H9 (cell line): ENCODE measurements at regions not wholly inside any gene's neighbourhood (a gene's known extent, or its start where the extent isn't known, plus 50 kb on each side); places are given as distances from the start of the nearest gene placed in this dataset.

Source experiments
- DNase-seq: peaks from one replicate; pipeline ENCODE4 v3.0.0-alpha.2; 2017
- H2AFZ ChIP-seq: one replicate; pipeline ENCODE4 v1.6.1; 2013; ENCODE audit warnings: mild to moderate bottlenecking, low read length, control low read depth, moderate library complexity
- H2AK5ac ChIP-seq: 2 replicates; pipeline ENCODE4 v1.6.1; 2013; ENCODE audit warnings: low read length, control low read depth, mixed read lengths; ENCODE audit not compliant: insufficient read length
- H2BK120ac ChIP-seq: one replicate; pipeline ENCODE4 v1.6.1; 2013; ENCODE audit warnings: low read depth, mild to moderate bottlenecking, low read length, control low read depth, inconsistent platforms; ENCODE audit not compliant: poor library complexity, severe bottlenecking
- H2BK12ac ChIP-seq: 2 replicates; pipeline ENCODE4 v1.6.1; 2013; ENCODE audit warnings: low read length, control low read depth, mixed read lengths, low read depth; ENCODE audit not compliant: insufficient read length
- H2BK15ac ChIP-seq: 2 replicates; pipeline ENCODE4 v1.6.1; 2013; ENCODE audit warnings: low read depth, low read length, control low read depth
- H2BK20ac ChIP-seq: one replicate; pipeline ENCODE4 v1.6.1; 2013; ENCODE audit warnings: low read depth, mild to moderate bottlenecking, low read length, control low read depth, inconsistent platforms; ENCODE audit not compliant: poor library complexity, severe bottlenecking
- H2BK5ac ChIP-seq: 2 replicates; pipeline ENCODE4 v1.6.1; 2013; ENCODE audit warnings: low read length, control low read depth, mixed read lengths; ENCODE audit not compliant: insufficient read length
- H3K14ac ChIP-seq: 2 replicates; pipeline ENCODE4 v1.6.1; 2013; ENCODE audit warnings: low read length, control low read depth; ENCODE audit not compliant: insufficient read depth
- H3K18ac ChIP-seq: 2 replicates; pipeline ENCODE4 v1.6.1; 2013; ENCODE audit warnings: low read depth, mild to moderate bottlenecking, mixed read lengths, low read length, control low read depth; ENCODE audit not compliant: insufficient read length
- H3K23ac ChIP-seq: 2 replicates; pipeline ENCODE4 v1.6.1; 2013; ENCODE audit warnings: low read length, control low read depth, mixed read lengths, low read depth; ENCODE audit not compliant: insufficient read length
- H3K23me2 ChIP-seq: 2 replicates; pipeline ENCODE4 v1.6.1; 2013; ENCODE audit warnings: low read depth, mild to moderate bottlenecking, mixed read lengths, low read length, control low read depth; ENCODE audit not compliant: insufficient read length, poor library complexity, severe bottlenecking
- H3K27ac ChIP-seq: 2 replicates; pipeline ENCODE4 v1.5.1; 2013; ENCODE audit warnings: low read length, control low read depth, mixed read lengths, low read depth; ENCODE audit not compliant: insufficient read length
- H3K27me3 ChIP-seq: 2 replicates; pipeline ENCODE4 v1.6.1; 2013; ENCODE audit warnings: low read length, control low read depth, inconsistent platforms; ENCODE audit not compliant: insufficient read depth
- H3K4ac ChIP-seq: 2 replicates; pipeline ENCODE4 v1.6.1; 2013; ENCODE audit warnings: low read depth, mild to moderate bottlenecking, control low read depth, inconsistent platforms, low read length, moderate library complexity
- H3K4me1 ChIP-seq: 2 replicates; pipeline ENCODE4 v1.6.1; 2013; ENCODE audit warnings: low read length, control low read depth, inconsistent platforms; ENCODE audit not compliant: insufficient read depth
- H3K4me2 ChIP-seq: 2 replicates; pipeline ENCODE4 v1.6.1; 2013; ENCODE audit warnings: low read length, control low read depth, mixed read lengths; ENCODE audit not compliant: insufficient read length, insufficient read depth
- H3K56ac ChIP-seq: 2 replicates; pipeline ENCODE4 v1.6.1; 2013; ENCODE audit warnings: low read depth, mild to moderate bottlenecking, mixed read lengths, low read length, control low read depth; ENCODE audit not compliant: insufficient read length
- H3K79me1 ChIP-seq: 2 replicates; pipeline ENCODE4 v1.6.1; 2013; ENCODE audit warnings: low read depth, mild to moderate bottlenecking, moderate library complexity, low read length, control low read depth, inconsistent platforms; ENCODE audit not compliant: insufficient read depth, poor library complexity, severe bottlenecking
- H3K79me2 ChIP-seq: 2 replicates; pipeline ENCODE4 v1.6.1; 2013; ENCODE audit warnings: low read length, control low read depth, inconsistent platforms; ENCODE audit not compliant: insufficient read depth
- H3K9ac ChIP-seq: 2 replicates; pipeline ENCODE4 v1.6.1; 2013; ENCODE audit warnings: low read length, control low read depth, mixed read lengths; ENCODE audit not compliant: insufficient read length; ENCODE audit errors: extremely low read depth
- H3K9me3 ChIP-seq: one replicate; pipeline ENCODE4 v1.6.1; 2013; ENCODE audit warnings: low read depth, low read length, inconsistent platforms; ENCODE audit not compliant: control insufficient read depth
- H3T11ph ChIP-seq: one replicate; pipeline ENCODE4 v1.6.1; 2013; ENCODE audit warnings: mild to moderate bottlenecking, low read length, control low read depth, inconsistent platforms
- H4K20me1 ChIP-seq: one replicate; pipeline ENCODE4 v1.6.1; 2013; ENCODE audit not compliant: control insufficient read depth, insufficient read length, insufficient read depth
- H4K5ac ChIP-seq: 2 replicates; pipeline ENCODE4 v1.6.1; 2013; ENCODE audit warnings: low read depth, mild to moderate bottlenecking, mixed read lengths, low read length, control low read depth; ENCODE audit not compliant: insufficient read length
- H4K8ac ChIP-seq: replicated peaks from 2 replicates; pipeline ENCODE4 v1.6.1; 2013; ENCODE audit warnings: low read length, control low read depth, mixed read lengths, low read depth; ENCODE audit not compliant: insufficient read length
- H4K91ac ChIP-seq: 2 replicates; pipeline ENCODE4 v1.6.1; 2013; ENCODE audit warnings: low read depth, mild to moderate bottlenecking, moderate library complexity, mixed read lengths, low read length, control low read depth; ENCODE audit not compliant: insufficient read length
- H3K27ac Mint-ChIP-seq, 3 experiments: 2 replicates in 2 of 3; 3 replicates in 1 of 3; pipeline ENCODE4 v1.8.0; 2020 to 2021; ENCODE audit warnings: mixed read lengths in 3 of 3, mild to moderate bottlenecking in 1 of 3, moderate library complexity in 1 of 3
- H3K27me3 Mint-ChIP-seq: 2 replicates; pipeline ENCODE4 v1.8.0; 2021; ENCODE audit warnings: low read depth, mild to moderate bottlenecking, moderate library complexity, mixed read lengths
- H3K36me3 Mint-ChIP-seq, 3 experiments: 2 replicates in 2 of 3; 3 replicates in 1 of 3; pipeline ENCODE4 v1.8.0; 2020 to 2021; ENCODE audit warnings: low read depth in 3 of 3, mixed read lengths in 3 of 3; ENCODE audit not compliant: insufficient read depth in 1 of 3
- H3K4me1 Mint-ChIP-seq, 2 experiments: 2 replicates each; pipeline ENCODE4 v1.8.0; 2020; ENCODE audit warnings: mixed read lengths in 2 of 2
- H3K4me3 Mint-ChIP-seq, 2 experiments: 2 replicates in 1 of 2; 3 replicates in 1 of 2; pipeline ENCODE4 v1.8.0; 2020 to 2021; ENCODE audit warnings: mild to moderate bottlenecking in 2 of 2, mixed read lengths in 2 of 2, moderate library complexity in 1 of 2
- H3K9me3 Mint-ChIP-seq, 2 experiments: 2 replicates in 1 of 2; 3 replicates in 1 of 2; pipeline ENCODE4 v1.8.0; 2020; ENCODE audit warnings: mild to moderate bottlenecking in 2 of 2, mixed read lengths in 2 of 2, moderate library complexity in 1 of 2
- CTCF ChIP-seq: fragments of 200-600 bp; sonication (generic); conservative IDR thresholded peaks from 3 replicates; pipeline ENCODE4 v1.8.0; 2021; ENCODE audit warnings: antibody characterized with exemption, mild to moderate bottlenecking
- WGBS: extraction: QIAGEN DNeasy Blood & Tissue Kit; methylation state at CpG from one replicate; pipeline ENCODE4 v1.1.7; 2013; ENCODE audit warnings: missing lambda C conversion rate, low lambda C conversion rate, mixed read lengths; ENCODE audit not compliant: insufficient read length; ENCODE audit errors: extremely low coverage; 5-methylcytosine and 5-hydroxymethylcytosine counted together

DNA sequence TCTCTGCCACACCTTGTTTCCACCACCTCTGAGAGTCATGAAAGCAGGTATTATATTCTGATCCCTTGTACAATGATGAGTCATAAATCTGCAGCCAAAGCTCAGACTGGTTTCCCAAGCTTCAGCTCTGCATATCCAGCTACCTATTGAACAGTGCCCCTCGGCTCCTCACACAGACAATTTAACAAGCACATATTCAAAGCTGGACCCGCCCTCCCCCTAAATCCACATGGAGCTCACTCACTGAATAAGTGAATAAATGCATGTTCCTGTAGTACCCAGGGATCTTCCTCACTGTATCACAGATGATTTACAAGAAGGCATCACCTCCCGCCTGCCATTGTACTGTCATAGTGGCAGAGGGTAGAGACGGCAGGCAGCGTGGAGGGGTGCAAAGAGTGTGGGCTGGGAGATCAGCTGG is 516.4 kb downstream of the GRIN2A start:
- 0 out of 2 replicates have a peak, but pooled peaks cover 5% of the 10 kb centered on the region for H3K79me2 ChIP-seq
- H3K23ac ChIP-seq: no peak overlapping the region
- H3K23me2 ChIP-seq: no peaks in the 10 kb centered on the region
- no peak overlapping the region for H2BK120ac ChIP-seq
- peaks cover 20 to 23% of the 10 kb centered on the region in 2 experiments for H3K4me1 Mint-ChIP-seq
- H3K36me3 Mint-ChIP-seq: peaks cover 4 to 14% (median 9%) of the 10 kb centered on the region in 3 experiments; a peak in 5 of 7 replicates
- no peak overlapping the region for H3K4ac ChIP-seq
- peak overlapping the region in 1 of 3 experiments; percentile 4; a peak in 1 of 7 replicates for H3K27ac Mint-ChIP-seq
- H2AFZ ChIP-seq: no peak overlapping the region
- H2BK5ac ChIP-seq: no peak overlapping the region
- no peak for TF ChIP-seq CTCF
- no peak overlapping the region for H3K4me3 Mint-ChIP-seq
- peaks cover 6% of the 10 kb centered on the region for H3K4me1 ChIP-seq
- no peaks in the 10 kb centered on the region for H3K9me3 ChIP-seq
- DNase-seq: no peak
- H2AK5ac ChIP-seq: no peak overlapping the region
- H3K9me3 Mint-ChIP-seq: peaks cover 0 to 4% of the 10 kb centered on the region in 2 experiments; a peak in 1 of 5 replicates
- H3K27me3 Mint-ChIP-seq: 0 out of 2 replicates have a peak, but pooled peaks cover 1% of the 10 kb centered on the region
- H2BK12ac ChIP-seq: no peak overlapping the region
- H4K91ac ChIP-seq: no peak overlapping the region
- no peak overlapping the region for H4K8ac ChIP-seq
- H3K27me3 ChIP-seq: no peaks in the 10 kb centered on the region
- no peak overlapping the region for H3T11ph ChIP-seq
- no peaks in the 10 kb centered on the region for H3K79me1 ChIP-seq
- no peak overlapping the region for H3K56ac ChIP-seq
- no peak overlapping the region for H4K5ac ChIP-seq
- H3K14ac ChIP-seq: no peak overlapping the region
- no CpG with 5 or more reads among the region's 5 CpGs for WGBS
- H4K20me1 ChIP-seq: no peaks in the 10 kb centered on the region
- H3K4me2 ChIP-seq: no peak overlapping the region
- H3K9ac ChIP-seq: no peak overlapping the region
- H2BK15ac ChIP-seq: no peak overlapping the region
- H3K27ac ChIP-seq: no peak overlapping the region
- H2BK20ac ChIP-seq: no peak overlapping the region
- no peak overlapping the region for H3K18ac ChIP-seq
